ENCODE measurements at regions not wholly inside any gene's neighbourhood (a gene's known extent, or its start where the extent isn't known, plus 50 kb on each side); places are given as distances from the start of the nearest gene placed in this dataset.

DNA sequence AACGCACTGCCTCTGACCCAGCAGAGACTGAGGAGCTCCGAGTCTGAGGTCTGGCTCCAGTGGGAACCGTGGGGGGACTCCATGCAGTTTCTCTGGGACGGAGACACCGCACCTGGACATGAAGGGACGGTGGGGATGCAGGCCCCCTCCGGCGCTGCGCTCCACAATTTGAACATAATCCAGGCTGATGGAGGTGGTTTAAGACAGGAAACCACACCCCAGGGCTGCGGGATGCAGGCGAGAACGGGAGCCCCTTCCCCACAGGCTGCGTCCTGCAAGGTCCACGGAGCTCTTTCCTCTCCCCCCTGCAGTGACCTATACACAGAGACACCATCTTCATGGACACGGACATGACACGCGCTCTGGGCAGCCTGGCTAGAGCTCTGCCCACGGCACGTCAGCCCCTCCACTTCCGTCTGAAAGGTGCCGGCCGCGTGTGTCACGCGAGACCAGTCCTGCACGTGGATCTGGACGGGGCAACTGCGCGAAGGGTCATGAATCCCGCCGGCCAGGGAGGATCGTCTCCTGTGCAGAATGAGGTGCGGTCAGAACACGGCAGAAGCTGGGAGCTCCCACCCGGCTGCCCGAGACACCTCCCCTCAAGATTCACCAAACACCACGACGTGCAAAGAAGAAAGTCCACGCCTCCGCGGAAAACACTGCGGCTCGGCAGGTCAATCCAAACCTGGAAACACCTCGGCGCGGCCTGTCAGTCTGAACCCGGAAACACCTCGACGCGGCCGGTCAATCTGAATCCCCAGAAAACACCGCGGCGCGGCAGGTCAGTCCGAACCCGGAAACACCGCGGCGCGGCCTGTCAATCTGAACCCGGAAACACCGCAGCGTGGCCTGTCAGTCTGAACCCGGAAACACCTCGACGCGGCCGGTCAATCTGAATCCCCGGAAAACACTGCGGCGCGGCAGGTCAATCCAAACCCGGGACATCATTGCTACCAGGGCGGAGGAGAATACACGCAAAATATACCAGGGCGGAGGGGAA is 212.4 kb downstream of the BRD1 start:
- no peaks in the 10 kb centered on the region for H3K9me3 ChIP-seq (ENCODE audit: low read length)
- no peaks in the 10 kb centered on the region for H3K36me3 ChIP-seq (ENCODE audit: insufficient read depth, low read length)
- no peak overlapping the region for H2AFZ ChIP-seq (ENCODE audit: low read depth, low read length)
- no peaks in the 10 kb centered on the region for H3K4me1 ChIP-seq (ENCODE audit: insufficient read depth, low read length)
- H3K4me3 ChIP-seq (ENCODE audit: low read length), result no peak overlapping the region
- H3K27me3 ChIP-seq (ENCODE audit: insufficient read depth, low read length), result peaks cover 10% of the 10 kb centered on the region

GRCh38 chr22:49613511-49614270 is 214.0 kb downstream of the BRD1 start:
- no peak overlapping the region for H2AFZ ChIP-seq (ENCODE audit: low read depth, low read length)
- no peaks in the 10 kb centered on the region for H3K36me3 ChIP-seq (ENCODE audit: insufficient read depth, low read length)
- peaks cover 10% of the 10 kb centered on the region for H3K27me3 ChIP-seq (ENCODE audit: insufficient read depth, low read length)
- no peaks in the 10 kb centered on the region for H3K4me1 ChIP-seq (ENCODE audit: insufficient read depth, low read length)
- H3K4me3 ChIP-seq (ENCODE audit: low read length), result no peak overlapping the region
- no peaks in the 10 kb centered on the region for H3K9me3 ChIP-seq (ENCODE audit: low read length)

GRCh38 chr22:49613108-49613507 is 214.6 kb downstream of the BRD1 start:
- Histone ChIP-seq H2AFZ (ENCODE audit: low read depth, low read length) (no peak overlapping the region), H3K4me3 (ENCODE audit: low read length) (no peak overlapping the region), H3K9me3 (ENCODE audit: low read length) (no peaks in the 10 kb centered on the region), H3K27me3 (ENCODE audit: insufficient read depth, low read length) (peaks cover 10% of the 10 kb centered on the region), H3K36me3 (ENCODE audit: insufficient read depth, low read length) (no peaks in the 10 kb centered on the region), H3K4me1 (ENCODE audit: insufficient read depth, low read length) (no peaks in the 10 kb centered on the region)

DNA sequence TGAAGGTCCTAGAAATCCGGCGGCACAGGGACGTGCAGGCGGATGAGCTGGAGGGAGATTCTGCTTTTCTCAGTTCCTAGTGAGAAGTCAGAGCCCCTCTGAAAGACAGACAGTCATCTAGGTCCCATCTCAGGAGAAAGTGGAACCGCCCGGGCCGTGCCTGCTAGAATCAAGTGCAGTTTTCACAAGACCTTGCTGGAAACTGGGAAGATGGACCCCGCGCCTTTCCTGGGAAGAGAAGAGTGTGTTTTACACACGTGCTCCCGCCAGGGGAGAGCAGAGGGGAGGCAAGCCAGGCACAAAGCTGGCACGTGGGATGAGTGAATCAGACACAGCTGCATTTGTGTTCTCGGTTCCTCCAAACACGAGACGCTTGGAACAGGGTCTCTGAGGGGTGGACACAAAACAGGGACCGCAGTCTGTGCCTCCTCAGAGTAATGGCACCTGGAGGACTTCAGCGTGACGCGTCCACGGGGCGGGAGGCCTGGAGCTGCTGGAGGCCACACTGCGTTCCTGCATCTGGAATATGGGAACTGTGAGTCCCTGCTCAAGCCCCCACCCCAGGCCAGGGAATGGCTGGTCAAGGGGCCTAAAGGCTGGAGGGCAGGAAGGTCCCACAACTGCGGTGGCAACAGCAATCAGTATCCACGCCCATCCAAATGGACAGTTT is 218.3 kb downstream of the BRD1 start:
- Histone ChIP-seq H3K4me3 (ENCODE audit: low read length) (no peak overlapping the region), H2AFZ (ENCODE audit: low read depth, low read length) (no peak overlapping the region), H3K4me1 (ENCODE audit: insufficient read depth, low read length) (no peaks in the 10 kb centered on the region), H3K36me3 (ENCODE audit: insufficient read depth, low read length) (no peaks in the 10 kb centered on the region), H3K27me3 (ENCODE audit: insufficient read depth, low read length) (peaks cover 9% of the 10 kb centered on the region), H3K9me3 (ENCODE audit: low read length) (peaks cover 2% of the 10 kb centered on the region)

DNA sequence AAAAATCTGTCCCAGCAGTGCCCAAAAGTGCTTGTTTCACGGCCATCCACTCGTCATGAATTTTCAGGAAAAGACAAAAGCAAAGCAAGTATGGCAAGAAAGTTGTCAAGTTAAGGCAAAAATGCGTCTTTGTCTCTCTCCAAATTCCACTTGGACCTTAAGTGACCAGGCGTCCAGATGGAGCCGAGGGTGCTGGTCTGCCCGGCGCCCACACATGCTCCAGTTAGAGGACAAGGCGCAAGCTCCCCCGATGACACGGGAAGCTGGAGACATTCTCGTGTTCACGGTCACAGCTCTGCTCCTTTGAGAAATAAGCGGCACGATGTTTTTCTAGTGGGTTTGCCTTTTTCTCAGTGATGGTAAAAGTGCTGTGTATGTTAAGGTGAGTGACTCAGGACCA is 219.0 kb downstream of the BRD1 start:
- Histone ChIP-seq H3K27me3 (ENCODE audit: insufficient read depth, low read length) (peaks cover 3% of the 10 kb centered on the region), H3K36me3 (ENCODE audit: insufficient read depth, low read length) (no peaks in the 10 kb centered on the region), H2AFZ (ENCODE audit: low read depth, low read length) (no peak overlapping the region), H3K4me1 (ENCODE audit: insufficient read depth, low read length) (no peaks in the 10 kb centered on the region), H3K4me3 (ENCODE audit: low read length) (no peak overlapping the region), H3K9me3 (ENCODE audit: low read length) (peaks cover 2% of the 10 kb centered on the region)

DNA sequence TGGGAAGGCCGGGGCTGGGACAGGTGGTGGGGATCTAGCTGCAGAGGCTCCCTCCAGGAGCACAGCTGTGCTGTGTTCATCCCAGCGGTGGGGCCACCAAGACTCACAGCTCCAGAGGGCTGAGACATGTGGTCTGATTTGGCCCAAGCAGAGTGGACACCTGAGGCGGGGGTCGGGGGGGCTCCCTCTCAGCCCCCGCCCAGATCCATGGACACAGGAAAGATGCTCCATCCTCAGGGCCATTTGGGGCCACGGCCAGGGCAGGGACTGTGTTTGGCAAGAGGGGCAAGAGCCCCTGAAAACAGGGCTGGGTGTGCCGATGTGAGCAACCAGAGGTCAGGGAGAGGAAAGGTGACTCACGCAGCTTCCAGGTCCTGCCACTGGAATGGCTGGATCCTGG is 219.4 kb downstream of the BRD1 start:
- H2AFZ ChIP-seq (ENCODE audit: low read depth, low read length), result no peak overlapping the region
- H3K9me3 ChIP-seq (ENCODE audit: low read length), result peaks cover 2% of the 10 kb centered on the region
- no peak overlapping the region for H3K4me3 ChIP-seq (ENCODE audit: low read length)
- H3K27me3 ChIP-seq (ENCODE audit: insufficient read depth, low read length), result peaks cover 3% of the 10 kb centered on the region
- no peaks in the 10 kb centered on the region for H3K4me1 ChIP-seq (ENCODE audit: insufficient read depth, low read length)
- no peaks in the 10 kb centered on the region for H3K36me3 ChIP-seq (ENCODE audit: insufficient read depth, low read length)

DNA sequence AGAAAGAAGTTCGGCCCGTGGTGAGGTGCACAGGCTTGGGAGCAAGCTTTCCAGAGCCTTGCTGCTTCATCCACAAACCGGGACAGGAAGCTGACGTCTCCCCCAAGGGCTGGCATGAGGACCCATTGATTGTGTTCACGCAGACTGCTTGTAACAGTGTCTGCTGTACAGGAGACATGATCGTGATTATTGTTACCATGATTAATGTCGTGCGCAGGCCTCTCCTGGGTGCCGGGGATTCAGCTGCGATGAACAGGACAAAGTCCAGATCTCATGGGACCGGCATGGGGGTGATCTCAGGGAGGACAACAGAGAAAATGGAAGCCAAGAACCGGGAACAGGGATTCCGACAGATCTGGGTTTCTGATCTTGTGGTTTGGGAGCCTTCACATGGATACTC is 219.9 kb downstream of the BRD1 start:
- H2AFZ ChIP-seq (ENCODE audit: low read depth, low read length), result no peak overlapping the region
- H3K4me3 ChIP-seq (ENCODE audit: low read length), result no peak overlapping the region
- no peaks in the 10 kb centered on the region for H3K4me1 ChIP-seq (ENCODE audit: insufficient read depth, low read length)
- H3K27me3 ChIP-seq (ENCODE audit: insufficient read depth, low read length), result peaks cover 3% of the 10 kb centered on the region
- no peaks in the 10 kb centered on the region for H3K36me3 ChIP-seq (ENCODE audit: insufficient read depth, low read length)
- H3K9me3 ChIP-seq (ENCODE audit: low read length), result peaks cover 2% of the 10 kb centered on the region

DNA sequence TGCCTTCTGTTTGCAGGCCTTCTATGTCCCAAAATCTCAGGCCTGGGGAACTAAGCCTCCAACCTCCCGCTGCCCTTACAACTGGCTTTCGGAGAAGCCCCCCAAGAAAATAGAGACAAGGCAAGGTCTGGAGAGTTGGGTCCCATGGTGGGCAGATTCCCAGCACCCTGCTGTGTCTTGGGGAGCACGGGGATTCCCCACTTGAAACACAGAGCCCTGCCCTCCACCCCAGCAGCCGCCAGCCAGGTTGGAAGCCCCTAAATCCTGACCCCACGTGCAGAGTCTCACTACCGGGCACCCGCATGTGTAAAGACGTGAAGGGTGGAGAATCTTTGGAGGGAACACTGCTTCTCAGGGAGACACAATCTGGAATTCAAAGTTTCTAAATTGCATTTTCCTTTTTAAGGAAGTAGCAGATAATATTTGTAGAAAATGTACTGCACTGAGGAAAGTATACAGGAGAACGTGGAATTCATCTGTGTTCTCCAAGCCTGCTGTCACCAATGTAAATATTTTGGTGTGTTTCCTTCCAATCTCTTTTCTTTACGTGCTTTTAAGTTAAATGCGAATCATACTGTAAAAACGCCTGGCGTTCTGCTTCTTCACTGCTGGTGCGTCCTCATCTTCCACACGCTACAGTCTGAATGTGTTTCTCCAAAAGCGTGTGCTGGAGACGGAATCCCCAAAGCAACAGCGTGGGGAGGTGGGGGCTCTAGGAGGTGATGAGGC is 220.9 kb downstream of the BRD1 start:
- H3K36me3 ChIP-seq (ENCODE audit: insufficient read depth, low read length), result no peaks in the 10 kb centered on the region
- no peaks in the 10 kb centered on the region for H3K4me1 ChIP-seq (ENCODE audit: insufficient read depth, low read length)
- H3K27me3 ChIP-seq (ENCODE audit: insufficient read depth, low read length), result peaks cover 3% of the 10 kb centered on the region

GRCh38 chr22:49604732-49605302 is 222.9 kb downstream of the BRD1 start:
- Histone ChIP-seq H3K4me3 (ENCODE audit: low read length) (no peak overlapping the region), H3K9me3 (ENCODE audit: low read length) (peaks cover 2% of the 10 kb centered on the region), H3K4me1 (ENCODE audit: insufficient read depth, low read length) (no peaks in the 10 kb centered on the region), H3K27me3 (ENCODE audit: insufficient read depth, low read length) (peaks cover 3% of the 10 kb centered on the region), H3K36me3 (ENCODE audit: insufficient read depth, low read length) (no peaks in the 10 kb centered on the region), H2AFZ (ENCODE audit: low read depth, low read length) (no peak overlapping the region)

More for the DNA sequence above, 220.9 kb downstream of the BRD1 start:
- Histone ChIP-seq H3K9me3 (ENCODE audit: low read length) (peaks cover 2% of the 10 kb centered on the region), H2AFZ (ENCODE audit: low read depth, low read length) (no peak overlapping the region), H3K4me3 (ENCODE audit: low read length) (no peak overlapping the region)

DNA sequence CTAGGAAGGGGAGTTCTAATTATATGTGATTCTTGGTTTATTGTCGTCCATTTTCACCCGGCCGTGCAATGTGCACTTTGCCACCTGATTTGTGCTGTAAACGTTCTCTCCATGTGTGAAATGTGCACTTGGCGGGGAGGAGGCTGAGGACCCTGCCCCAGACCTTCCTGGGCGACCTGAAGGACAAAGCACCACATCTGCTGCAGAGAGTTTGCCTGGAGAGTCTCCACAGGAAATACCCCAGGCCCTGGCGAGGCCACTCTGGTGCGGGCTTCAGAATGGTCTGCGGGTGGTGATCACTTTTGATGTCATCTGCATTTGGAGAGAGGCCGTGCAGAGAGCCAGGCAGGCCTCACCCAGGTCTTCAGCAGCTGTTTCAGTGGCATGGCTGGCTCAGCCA is 224.7 kb downstream of the BRD1 start:
- Histone ChIP-seq H2AFZ (ENCODE audit: low read depth, low read length) (no peak overlapping the region), H3K27me3 (ENCODE audit: insufficient read depth, low read length) (peaks cover 3% of the 10 kb centered on the region), H3K4me1 (ENCODE audit: insufficient read depth, low read length) (no peaks in the 10 kb centered on the region), H3K4me3 (ENCODE audit: low read length) (no peak overlapping the region), H3K9me3 (ENCODE audit: low read length) (peaks cover 2% of the 10 kb centered on the region), H3K36me3 (ENCODE audit: insufficient read depth, low read length) (no peaks in the 10 kb centered on the region)

DNA sequence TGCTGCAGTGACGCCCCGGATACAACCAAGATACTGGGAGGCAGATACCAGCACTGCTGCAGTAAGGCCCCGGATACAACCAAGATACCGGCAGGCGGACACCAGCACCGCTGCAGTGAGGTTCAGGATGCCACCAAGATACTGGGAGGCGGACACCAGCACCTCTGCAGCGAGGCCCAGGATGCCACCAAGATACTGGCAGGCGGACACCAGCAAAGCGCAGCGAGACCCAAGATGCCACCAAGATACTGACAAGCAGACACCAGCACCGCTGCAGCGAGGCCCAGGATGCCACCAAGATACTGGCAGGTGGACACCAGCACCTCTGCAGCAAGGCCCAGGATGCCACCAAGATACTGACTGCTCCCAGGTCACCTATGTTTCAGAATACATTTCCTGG is 225.2 kb downstream of the BRD1 start:
- Histone ChIP-seq H3K4me3 (ENCODE audit: low read length) (no peak overlapping the region), H3K4me1 (ENCODE audit: insufficient read depth, low read length) (no peaks in the 10 kb centered on the region), H2AFZ (ENCODE audit: low read depth, low read length) (no peak overlapping the region), H3K9me3 (ENCODE audit: low read length) (peaks cover 2% of the 10 kb centered on the region), H3K27me3 (ENCODE audit: insufficient read depth, low read length) (peaks cover 3% of the 10 kb centered on the region), H3K36me3 (ENCODE audit: insufficient read depth, low read length) (no peaks in the 10 kb centered on the region)

GRCh38 chr22:49601614-49602321 is 225.9 kb downstream of the BRD1 start:
- Histone ChIP-seq H3K9me3 (ENCODE audit: low read length) (peaks cover 2% of the 10 kb centered on the region), H2AFZ (ENCODE audit: low read depth, low read length) (no peak overlapping the region), H3K36me3 (ENCODE audit: insufficient read depth, low read length) (no peaks in the 10 kb centered on the region), H3K4me1 (ENCODE audit: insufficient read depth, low read length) (no peaks in the 10 kb centered on the region), H3K27me3 (ENCODE audit: insufficient read depth, low read length) (peaks cover under 1% of the 10 kb centered on the region), H3K4me3 (ENCODE audit: low read length) (no peak overlapping the region)

Measured in neuron (in vitro differentiated cells).